Nephron progenitor cell (in vitro differentiated cells): ENCODE measurements at regions not wholly inside any gene's neighbourhood (a gene's known extent, or its start where the extent isn't known, plus 50 kb on each side); places are given as distances from the start of the nearest gene placed in this dataset.

Source experiments
- DNase-seq: peaks from one replicate; pipeline ENCODE4 v3.0.0; 2021
- H3K27ac Mint-ChIP-seq: 2 replicates; pipeline ENCODE4 v1.8.0; 2021; ENCODE audit warnings: mild to moderate bottlenecking, moderate library complexity, mixed read lengths
- H3K27me3 Mint-ChIP-seq: 2 replicates; pipeline ENCODE4 v1.8.0; 2021; ENCODE audit warnings: mild to moderate bottlenecking, low read depth, mixed read lengths; ENCODE audit not compliant: poor library complexity
- H3K36me3 Mint-ChIP-seq: 2 replicates; pipeline ENCODE4 v1.8.0; 2021; ENCODE audit warnings: low read depth, mixed read lengths
- H3K4me1 Mint-ChIP-seq: 2 replicates; pipeline ENCODE4 v1.8.0; 2021; ENCODE audit warnings: mixed read lengths
- H3K4me3 Mint-ChIP-seq: 2 replicates; pipeline ENCODE4 v1.8.0; 2021; ENCODE audit warnings: mild to moderate bottlenecking, moderate library complexity, mixed read lengths
- H3K9me3 Mint-ChIP-seq: 2 replicates; pipeline ENCODE4 v1.8.0; 2021; ENCODE audit warnings: mild to moderate bottlenecking, moderate library complexity, mixed read lengths
- CTCF ChIP-seq: fragments of 200-600 bp; sonication (generic); IDR thresholded peaks from 2 replicates; pipeline ENCODE4 v1.5.0; 2021; ENCODE audit warnings: antibody characterized with exemption

GRCh38 chr21:18060402-18060801 is 184.2 kb upstream of the CHODL start:
- Mint-ChIP-seq H3K4me3 (no peak overlapping the region), H3K9me3 (no peaks in the 10 kb centered on the region), H3K27ac (no peak overlapping the region), H3K27me3 (peaks cover 3% of the 10 kb centered on the region), H3K36me3 (no peaks in the 10 kb centered on the region), H3K4me1 (peaks cover 14% of the 10 kb centered on the region)
- no peak for TF ChIP-seq CTCF
- DNase-seq, result no peak

- H3K4me3 Mint-ChIP-seq, result no peak overlapping the region
- peaks cover 14% of the 10 kb centered on the region for H3K4me1 Mint-ChIP-seq
- H3K27ac Mint-ChIP-seq, result no peak overlapping the region
- H3K36me3 Mint-ChIP-seq, result no peaks in the 10 kb centered on the region
- TF ChIP-seq CTCF, result no peak
- H3K27me3 Mint-ChIP-seq, result peaks cover 3% of the 10 kb centered on the region
- no peak for DNase-seq
- no peaks in the 10 kb centered on the region for H3K9me3 Mint-ChIP-seq
These were observed 185.8 kb upstream of the CHODL start for GRCh38 chr21:18058731-18059398.

- Mint-ChIP-seq H3K36me3 (no peaks in the 10 kb centered on the region), H3K27me3 (peaks cover 3% of the 10 kb centered on the region), H3K4me1 (peaks cover 4% of the 10 kb centered on the region), H3K27ac (no peak overlapping the region), H3K9me3 (no peaks in the 10 kb centered on the region), H3K4me3 (no peak overlapping the region)
- no peak for TF ChIP-seq CTCF
- no peak for DNase-seq
These were observed 191.5 kb upstream of the CHODL start for GRCh38 chr21:18053151-18053550.

GRCh38 chr21:18049461-18049860 is 195.2 kb upstream of the CHODL start:
- H3K9me3 Mint-ChIP-seq, result no peaks in the 10 kb centered on the region
- no peak overlapping the region for H3K4me3 Mint-ChIP-seq
- DNase-seq, result no peak
- H3K4me1 Mint-ChIP-seq, result peaks cover 4% of the 10 kb centered on the region
- H3K36me3 Mint-ChIP-seq, result no peaks in the 10 kb centered on the region
- H3K27ac Mint-ChIP-seq, result no peak overlapping the region
- H3K27me3 Mint-ChIP-seq, result no peaks in the 10 kb centered on the region
- TF ChIP-seq CTCF, result no peak

- Mint-ChIP-seq H3K27ac (no peak overlapping the region), H3K9me3 (no peaks in the 10 kb centered on the region), H3K36me3 (no peaks in the 10 kb centered on the region), H3K27me3 (peaks cover 3% of the 10 kb centered on the region), H3K4me3 (no peak overlapping the region), H3K4me1 (no peaks in the 10 kb centered on the region)
- TF ChIP-seq CTCF, result peak; percentile 45
- DNase-seq, result peak; percentile 7
These were observed 203.6 kb upstream of the CHODL start for GRCh38 chr21:18041012-18041411.

GRCh38 chr21:18030248-18030647 is 211.1 kb upstream of the C21orf91 start:
- no peaks in the 10 kb centered on the region for H3K27me3 Mint-ChIP-seq
- H3K36me3 Mint-ChIP-seq, result no peaks in the 10 kb centered on the region
- TF ChIP-seq CTCF, result no peak
- H3K4me1 Mint-ChIP-seq, result no peaks in the 10 kb centered on the region
- no peak overlapping the region for H3K4me3 Mint-ChIP-seq
- H3K27ac Mint-ChIP-seq, result no peak overlapping the region
- H3K9me3 Mint-ChIP-seq, result peaks cover 1% of the 10 kb centered on the region
- DNase-seq, result no peak
